ENCODE measurements at regions not wholly inside any gene's neighbourhood (a gene's known extent, or its start where the extent isn't known, plus 50 kb on each side); places are given as distances from the start of the nearest gene placed in this dataset.
A peak's percentile ranks its signal among the peaks of the same experiment; 100 is the strongest.
"Not testable (repeated sequence)": the region's sequence is repeated elsewhere in the genome, so short reads cannot be mapped to it uniquely, and the experiment has no call there.

GRCh38 chr7:94111009-94111408, 106.9 kb upstream of the BET1 start:
- no peak for FAIRE-seq

DNA sequence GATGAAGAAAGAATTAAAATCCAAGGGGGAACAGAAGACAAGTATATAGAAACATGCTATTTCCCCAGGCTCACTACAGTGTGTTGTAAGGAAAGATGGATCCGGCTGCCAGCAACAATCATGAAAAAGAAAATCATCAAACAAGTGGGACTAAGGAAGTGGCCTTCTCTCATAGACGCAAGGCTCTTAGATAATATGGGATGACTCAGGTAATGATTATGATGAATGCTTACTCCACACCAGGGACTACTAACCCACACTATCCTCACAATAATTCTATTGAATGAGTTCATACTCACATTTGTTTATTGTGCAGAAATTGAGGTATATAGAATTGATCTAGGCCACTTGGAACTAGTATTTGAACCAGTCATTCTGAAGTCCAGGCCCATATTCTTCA, 111.2 kb upstream of the BET1 start:
- no peak for FAIRE-seq

DNA sequence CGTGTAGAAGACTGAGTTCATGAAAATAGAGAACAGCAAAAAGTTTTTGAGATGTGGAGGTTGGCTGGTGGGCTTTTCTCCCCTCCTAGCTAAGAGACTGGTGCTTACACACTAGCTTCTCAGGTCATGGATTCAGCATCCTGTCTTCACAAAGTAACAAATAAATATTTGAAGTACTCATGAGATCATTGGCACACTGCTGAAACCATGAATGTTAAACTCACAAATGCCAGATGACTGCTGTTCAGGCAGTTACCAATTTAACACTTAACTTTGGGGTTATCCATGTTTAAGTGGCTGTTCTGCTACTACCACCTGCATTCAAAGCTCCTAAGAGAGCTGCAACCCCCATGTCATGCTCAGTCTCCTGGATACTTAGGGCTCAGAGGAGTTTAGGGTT, 119.0 kb upstream of the BET1 start:
- no peak for FAIRE-seq

- no peak for FAIRE-seq
Measured at GRCh38 chr7:94127026-94127425, 122.9 kb upstream of the BET1 start.

GRCh38 chr7:94128072-94128471, 123.9 kb upstream of the BET1 start:
- FAIRE-seq, result no peak

DNA sequence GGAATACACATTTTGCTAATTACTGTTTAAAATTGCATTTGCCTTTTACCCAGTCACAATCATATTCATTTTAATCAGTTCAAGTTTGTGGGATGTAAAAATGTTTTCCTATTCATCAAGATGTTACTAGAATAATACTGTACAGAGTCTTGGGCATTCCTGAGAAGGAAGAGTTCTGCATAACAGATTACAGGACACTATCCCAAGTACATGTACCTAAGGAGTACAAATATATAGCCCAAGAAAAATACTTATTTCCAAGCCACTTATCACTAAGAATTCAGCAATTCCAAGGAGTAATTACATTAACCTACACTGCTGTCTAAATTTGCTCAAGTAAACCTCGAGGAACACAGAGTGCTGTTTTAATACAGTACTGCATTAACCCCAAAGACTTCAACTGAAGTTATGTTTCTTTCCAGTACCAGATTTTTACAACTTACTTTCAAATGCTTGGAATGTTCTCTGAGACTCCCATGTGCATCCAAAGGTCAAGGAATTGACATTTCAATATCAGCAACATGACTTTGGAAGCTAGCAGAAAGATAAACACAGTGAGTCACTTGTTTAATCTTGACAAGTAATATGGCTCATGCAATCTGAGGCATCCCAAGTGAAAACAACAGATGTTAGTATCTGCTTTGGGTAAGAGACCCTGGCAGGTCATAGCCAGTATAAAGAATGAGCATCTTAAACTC, 125.4 kb upstream of the BET1 start:
- no peak for FAIRE-seq

GRCh38 chr7:94130716-94131115, 126.6 kb upstream of the BET1 start:
- FAIRE-seq, result no peak

DNA sequence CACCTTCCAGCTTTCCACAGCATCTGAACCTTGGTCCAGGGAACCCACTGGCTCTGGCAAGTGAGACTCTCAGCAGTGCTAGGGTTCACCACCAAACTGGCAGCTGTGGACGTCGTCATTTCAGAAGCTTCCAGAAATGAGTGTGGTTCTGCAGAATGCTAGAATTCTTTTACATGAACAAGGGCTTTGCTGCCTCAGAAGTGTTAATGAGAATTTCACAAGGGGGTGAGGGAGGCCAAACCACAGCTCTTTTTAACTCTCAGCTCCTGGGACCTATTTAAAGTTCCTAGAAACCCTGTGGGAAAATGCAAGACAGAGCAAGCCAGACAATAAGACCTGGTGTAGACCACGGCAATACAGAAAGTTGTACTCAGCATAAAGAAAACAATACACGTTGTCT, 129.3 kb upstream of the BET1 start:
- no peak for FAIRE-seq

- no peak for FAIRE-seq
Measured at GRCh38 chr7:94135180-94135579, 131.0 kb upstream of the BET1 start.

GRCh38 chr7:94142281-94142680, 138.1 kb upstream of the BET1 start:
- FAIRE-seq, result no peak

- no peak for FAIRE-seq
Measured at GRCh38 chr7:94145602-94146001, 141.4 kb upstream of the BET1 start.

- no peak for FAIRE-seq
Measured at GRCh38 chr7:94146408-94146807, 142.3 kb upstream of the BET1 start.

DNA sequence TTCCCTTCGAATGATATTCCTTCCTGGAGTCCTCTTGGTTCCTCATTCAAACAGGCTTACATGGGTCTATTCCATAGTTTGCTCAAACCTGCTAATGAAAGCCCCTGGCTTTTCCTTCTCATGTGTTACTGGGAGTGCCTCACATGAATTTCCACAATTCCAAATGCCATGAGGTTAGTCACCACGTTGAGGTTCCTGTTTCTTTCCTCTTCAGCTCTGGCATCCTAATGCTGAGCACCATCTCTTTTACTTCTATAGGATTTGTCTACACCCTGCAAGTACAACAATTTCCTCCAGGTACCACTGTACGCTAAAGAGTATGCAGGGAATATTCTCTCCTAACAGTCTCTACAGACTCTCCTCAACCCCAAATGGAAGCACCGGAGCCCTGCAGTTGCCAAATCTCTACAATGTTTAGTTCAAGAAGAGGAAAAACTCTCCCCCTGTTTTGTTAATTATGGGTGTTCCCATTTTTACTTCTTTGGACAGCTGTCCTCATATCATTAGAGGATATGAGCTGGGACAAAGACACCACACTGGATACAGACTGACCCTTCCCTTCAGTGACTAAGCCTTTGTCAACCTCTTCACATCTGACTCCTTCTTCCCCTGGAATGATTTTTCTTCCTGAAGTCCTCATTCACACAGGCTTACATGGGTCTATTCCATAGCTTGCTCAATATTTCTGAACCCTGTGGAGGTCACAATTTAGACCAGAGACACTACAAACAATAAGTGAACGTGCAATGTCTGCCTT, 145.8 kb upstream of the BET1 start:
- FAIRE-seq, result no peak

GRCh38 chr7:94154182-94154581, 150.0 kb upstream of the BET1 start:
- peak; percentile 93 for FAIRE-seq

DNA sequence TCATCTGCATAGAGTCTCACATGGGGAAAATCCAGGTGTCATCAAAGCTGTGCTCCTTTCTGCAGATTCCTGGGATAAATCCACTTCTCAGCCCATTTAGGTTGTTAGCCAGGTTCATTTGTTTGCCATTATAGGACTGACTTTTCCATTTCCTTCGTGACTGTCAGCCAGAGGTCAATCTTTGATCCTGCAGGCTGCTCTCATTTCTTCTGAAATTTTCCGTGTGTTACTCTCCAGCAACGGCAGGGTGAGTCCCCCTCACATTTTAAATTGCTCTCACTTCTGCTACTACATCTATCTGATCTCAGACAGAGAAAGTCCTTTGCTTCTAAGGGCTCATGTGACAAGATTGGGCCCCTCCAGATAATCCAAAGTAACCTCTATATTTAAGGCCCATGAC, 150.7 kb upstream of the BET1 start:
- no peak for FAIRE-seq

DNA sequence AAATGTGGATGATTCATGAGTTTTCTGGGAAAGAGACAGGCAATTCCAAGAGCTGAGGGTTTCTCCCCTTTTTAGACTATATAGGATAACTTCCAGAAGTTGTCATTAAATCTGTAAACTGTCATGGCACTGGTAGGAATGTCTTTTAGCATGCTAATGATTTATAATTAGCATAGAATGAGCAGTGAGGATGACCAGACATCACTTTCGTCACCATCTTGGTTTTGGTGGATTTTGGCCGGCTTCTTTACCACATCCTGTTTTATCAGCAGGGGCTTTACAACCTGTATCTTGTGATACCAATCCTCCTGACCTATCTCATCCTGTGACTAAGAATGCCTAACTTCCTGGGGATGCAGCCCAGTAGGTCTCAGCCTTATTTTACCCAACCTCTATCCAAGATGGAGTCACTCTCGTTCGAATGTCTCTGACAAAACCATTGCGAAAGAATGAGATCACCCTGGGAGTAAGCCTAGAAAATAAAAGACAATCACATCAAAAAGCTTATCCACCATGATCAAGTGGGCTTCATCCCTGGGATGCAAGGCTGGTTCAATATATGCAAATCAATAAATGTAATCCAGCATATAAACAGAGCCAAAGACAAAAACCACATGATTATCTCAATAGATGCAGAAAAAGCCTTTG, 153.6 kb upstream of the BET1 start:
- FAIRE-seq, result not testable (repeated sequence)

DNA sequence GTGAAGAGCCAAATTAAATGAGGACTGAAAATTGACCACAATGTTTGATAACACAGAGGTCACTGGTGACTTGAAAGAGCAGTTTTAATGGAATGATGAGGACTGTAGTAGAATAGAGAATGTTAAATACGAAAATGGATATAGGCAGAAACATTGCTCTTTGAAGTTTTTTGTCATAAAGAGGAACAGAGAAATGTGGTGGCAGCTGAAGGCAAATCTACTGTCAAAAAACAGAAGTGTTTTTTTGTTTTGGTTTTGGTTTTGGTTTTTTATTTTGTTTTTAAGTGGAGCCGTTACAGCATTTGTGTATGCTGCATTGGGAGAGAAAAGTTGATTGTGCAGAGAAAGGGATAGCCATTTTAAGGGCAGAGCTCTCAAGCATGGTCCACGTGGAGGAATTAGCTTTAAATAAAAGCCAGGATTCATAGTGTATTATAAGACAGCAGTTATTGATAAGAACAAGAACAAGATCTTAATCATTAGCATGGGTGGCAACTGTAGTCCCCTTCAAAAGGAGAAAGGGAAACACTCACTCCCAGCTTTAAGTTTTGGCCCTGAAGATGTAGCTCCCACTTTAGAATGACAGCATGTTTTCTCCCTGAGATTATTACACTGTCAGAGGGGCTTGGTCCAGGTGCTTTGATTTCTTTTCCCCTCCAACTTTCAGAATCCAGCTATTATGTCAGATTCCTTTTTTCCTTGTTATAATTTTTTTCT, 156.7 kb upstream of the BET1 start:
- no peak for FAIRE-seq

- FAIRE-seq, result no peak
Measured at GRCh38 chr7:94161476-94161875, 157.3 kb upstream of the BET1 start.

- no peak for FAIRE-seq
Measured at GRCh38 chr7:94169682-94170081, 165.5 kb upstream of the BET1 start.

- FAIRE-seq, result no peak
Measured at GRCh38 chr7:94170836-94171235, 166.7 kb upstream of the BET1 start.

- FAIRE-seq, result no peak
Measured at GRCh38 chr7:94173436-94173835, 169.3 kb upstream of the BET1 start.

GRCh38 chr7:94174375-94174774, 170.2 kb upstream of the BET1 start:
- no peak for FAIRE-seq

DNA sequence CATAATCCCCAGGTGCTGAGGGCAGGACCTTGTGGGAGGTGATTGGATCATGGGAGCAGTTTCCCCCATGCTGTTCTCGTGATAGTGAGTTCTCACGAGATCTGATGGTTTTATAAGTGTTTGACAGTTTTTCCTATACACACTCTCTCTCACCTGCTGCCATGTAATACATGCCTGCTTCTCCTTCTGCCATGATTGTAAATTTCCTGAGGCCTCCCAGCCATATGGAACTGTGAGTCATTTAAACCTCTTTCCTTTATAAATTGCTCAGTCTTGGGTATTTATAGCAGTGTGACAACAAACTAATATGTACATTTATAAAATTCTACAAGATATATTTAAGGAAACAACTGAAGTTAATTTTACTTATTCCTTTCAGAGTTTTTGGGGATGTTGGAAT, 170.8 kb upstream of the BET1 start:
- FAIRE-seq, result no peak

Measured in A204.1 (cell line).